ENCODE measurements at regions not wholly inside any gene's neighbourhood (a gene's known extent, or its start where the extent isn't known, plus 50 kb on each side); places are given as distances from the start of the nearest gene placed in this dataset.
"Not testable (repeated sequence)": the region's sequence is repeated elsewhere in the genome, so short reads cannot be mapped to it uniquely, and the experiment has no call there.

DNA sequence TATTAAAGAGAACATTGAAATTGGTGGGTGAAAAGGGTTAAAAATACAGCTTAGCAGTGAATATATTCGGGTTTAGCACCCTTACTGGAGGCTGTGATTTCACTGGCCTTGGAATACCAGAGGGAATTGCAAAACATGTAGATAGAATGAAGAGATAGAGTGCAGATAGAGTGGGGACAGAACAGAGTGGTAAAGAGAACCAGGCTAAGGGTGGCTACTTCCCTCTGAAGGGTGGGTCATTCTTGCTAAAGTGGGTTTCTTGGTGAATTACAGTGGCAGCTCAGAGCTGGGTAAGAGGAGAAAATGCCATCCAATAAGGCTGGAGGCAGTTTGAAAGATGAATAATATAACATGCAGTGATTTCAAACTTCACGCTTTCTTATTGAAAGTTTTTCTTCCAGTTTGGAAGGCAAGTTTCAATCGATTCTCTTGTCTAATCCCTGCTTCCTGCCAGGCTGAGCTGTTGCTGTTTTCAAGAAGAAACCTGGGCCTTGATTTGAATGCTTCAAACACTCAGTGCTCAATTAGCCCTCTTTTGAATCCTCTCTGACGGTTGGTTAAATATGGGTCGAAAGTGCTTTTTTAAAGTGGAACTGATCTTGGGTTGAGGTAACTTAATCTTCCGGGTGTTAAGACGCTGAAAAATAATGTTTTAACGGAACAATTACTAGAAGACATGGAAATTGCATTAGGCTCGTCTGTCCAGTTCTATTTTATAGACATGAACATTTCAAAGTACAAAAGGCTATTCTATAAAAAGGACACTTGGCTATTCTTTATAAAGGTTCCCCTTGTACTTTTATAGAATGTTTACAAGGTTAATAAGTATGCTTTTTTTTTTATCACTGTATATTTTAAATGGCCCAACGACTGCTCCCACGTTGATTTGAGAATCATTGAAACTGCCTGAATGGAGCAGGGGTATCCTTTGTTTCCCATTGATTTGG is 203.3 kb downstream of the BCAS1 start:
- peak; percentile 48 for DNase-seq (ENCODE audit: low read depth, low spot score)
- Histone ChIP-seq H3K9ac (ENCODE audit: insufficient read length, low read depth) (peak overlapping the region; percentile 36), H3K4me3 (ENCODE audit: insufficient read length, low read depth) (no peak overlapping the region), H3K36me3 (ENCODE audit: insufficient read depth, insufficient read length, low read length) (no peaks in the 10 kb centered on the region), H3K27me3 (ENCODE audit: insufficient read depth, insufficient read length) (no peaks in the 10 kb centered on the region), H3K4me1 (ENCODE audit: insufficient read depth, insufficient read length) (peaks cover 2% of the 10 kb centered on the region), H3K9me3 (ENCODE audit: insufficient read depth, low read length) (no peaks in the 10 kb centered on the region)
- TF ChIP-seq YY1 (IDR thresholded peaks at IDR 0.05; ENCODE audit: insufficient read depth, insufficient read length), result no peak
- no peak for TF ChIP-seq ZNF274 (IDR thresholded peaks at IDR 0.05; ENCODE audit: low read depth, low read length)
- TF ChIP-seq SUZ12 (IDR thresholded peaks at IDR 0.05; ENCODE audit: extremely low read depth, insufficient read depth, insufficient read length), result no peak

DNA sequence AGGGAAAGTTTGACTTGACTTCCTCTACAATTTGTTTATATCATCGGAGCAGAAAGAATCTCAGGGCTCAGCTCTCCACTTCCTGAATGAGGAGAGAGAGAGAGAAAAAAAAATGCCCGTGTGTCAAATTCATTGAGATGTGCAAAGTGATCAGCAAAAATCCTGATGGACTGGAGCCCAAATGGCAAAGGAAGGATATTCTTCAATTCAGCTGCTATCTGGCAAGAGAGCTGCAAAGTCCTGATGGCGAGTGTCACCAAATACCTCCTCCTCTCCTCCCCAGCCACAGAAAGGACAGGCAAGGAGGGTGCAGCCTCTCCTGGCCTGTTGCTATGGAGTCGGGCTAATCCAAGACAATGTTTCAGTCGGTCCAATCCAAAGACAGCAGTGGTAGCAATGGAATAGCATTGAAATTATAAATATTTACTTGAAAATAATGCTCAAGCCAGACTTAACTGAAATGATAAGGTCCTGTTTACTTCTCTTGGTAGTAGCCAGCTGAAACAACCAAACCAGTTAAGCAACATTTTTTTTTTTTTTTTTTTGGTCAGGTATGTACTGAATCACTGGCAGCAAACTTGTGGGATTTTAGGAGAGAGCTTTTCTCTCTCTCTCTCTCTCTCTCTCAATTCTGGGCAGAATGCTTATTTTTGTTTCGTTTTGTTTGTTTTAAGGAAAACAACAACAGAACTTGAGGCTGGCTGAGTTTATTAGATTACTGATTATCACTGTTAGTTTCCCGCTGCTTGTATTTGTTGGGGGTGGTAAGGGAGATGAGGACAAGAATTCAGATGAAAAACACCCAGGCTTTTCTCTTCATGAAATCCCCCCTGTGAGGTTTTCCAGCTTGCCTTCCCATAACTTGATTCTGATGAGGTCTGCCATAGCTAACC is 204.2 kb downstream of the BCAS1 start:
- Histone ChIP-seq H3K36me3 (ENCODE audit: insufficient read depth, insufficient read length, low read length) (no peaks in the 10 kb centered on the region), H3K27me3 (ENCODE audit: insufficient read depth, insufficient read length) (no peaks in the 10 kb centered on the region), H3K4me1 (ENCODE audit: insufficient read depth, insufficient read length) (peaks cover 2% of the 10 kb centered on the region), H3K4me3 (ENCODE audit: insufficient read length, low read depth) (no peak overlapping the region), H3K9ac (ENCODE audit: insufficient read length, low read depth) (peak overlapping the region; percentile 39), H3K9me3 (ENCODE audit: insufficient read depth, low read length) (no peaks in the 10 kb centered on the region)
- peak; percentile 63 for DNase-seq (ENCODE audit: low read depth, low spot score)
- TF ChIP-seq SUZ12 (IDR thresholded peaks at IDR 0.05; ENCODE audit: extremely low read depth, insufficient read depth, insufficient read length) (no peak), ZNF274 (IDR thresholded peaks at IDR 0.05; ENCODE audit: low read depth, low read length) (no peak), YY1 (IDR thresholded peaks at IDR 0.05; ENCODE audit: insufficient read depth, insufficient read length) (no peak)

DNA sequence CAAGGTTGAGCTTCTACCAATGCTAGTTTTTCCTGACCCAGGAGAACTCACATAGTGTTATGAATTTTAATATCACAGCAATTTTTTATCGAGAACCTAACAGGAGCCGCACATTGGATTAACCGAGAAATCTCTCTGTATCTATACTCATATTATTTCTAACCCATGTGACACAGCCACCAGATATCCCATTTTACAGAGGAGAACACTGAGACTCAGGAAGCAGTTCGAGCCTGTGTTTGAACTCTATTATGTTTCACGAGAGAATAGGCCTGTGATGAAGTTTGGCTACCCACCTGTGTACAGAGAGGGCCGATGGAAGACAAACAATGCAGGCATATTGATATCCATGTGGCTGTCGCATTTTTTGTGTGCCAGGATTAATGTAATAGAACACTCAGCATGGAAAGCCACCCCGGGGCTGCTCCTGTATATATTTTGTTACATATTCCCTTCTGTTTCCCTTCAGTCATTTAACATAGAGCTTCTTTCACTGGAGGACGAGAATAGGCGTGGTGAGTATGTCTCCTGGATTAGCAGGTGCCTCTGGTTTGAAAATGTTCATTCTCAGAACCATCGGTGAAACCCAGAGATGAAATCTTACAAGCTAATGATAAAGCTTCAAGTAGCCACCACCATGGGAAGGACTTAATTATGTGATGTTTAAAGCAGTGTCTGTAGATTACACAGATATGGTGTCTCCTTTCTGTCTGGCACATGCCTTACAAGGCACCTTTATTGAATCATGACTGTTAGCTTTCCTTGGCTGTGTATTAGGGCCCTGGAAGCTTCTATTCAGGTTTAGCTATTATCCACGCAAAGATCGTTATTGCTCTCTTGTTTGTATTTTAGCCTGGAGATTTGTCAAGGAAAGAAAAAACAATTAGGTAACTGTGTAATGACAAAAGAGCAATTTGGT is 205.4 kb downstream of the BCAS1 start:
- not testable (repeated sequence) for H3K27me3 ChIP-seq (ENCODE audit: insufficient read depth, insufficient read length); H3K4me1 ChIP-seq (ENCODE audit: insufficient read depth, insufficient read length); H3K36me3 ChIP-seq (ENCODE audit: insufficient read depth, insufficient read length, low read length); H3K4me3 ChIP-seq (ENCODE audit: insufficient read length, low read depth); H3K9me3 ChIP-seq (ENCODE audit: insufficient read depth, low read length); DNase-seq (ENCODE audit: low read depth, low spot score)
- H3K9ac ChIP-seq (ENCODE audit: insufficient read length, low read depth), result peak overlapping the region; percentile 57

GRCh38 chr20:53863923-53864641 is 206.3 kb downstream of the BCAS1 start:
- not testable (repeated sequence) for DNase-seq (ENCODE audit: low read depth, low spot score); H3K9me3 ChIP-seq (ENCODE audit: insufficient read depth, low read length); H3K36me3 ChIP-seq (ENCODE audit: insufficient read depth, insufficient read length, low read length); H3K9ac ChIP-seq (ENCODE audit: insufficient read length, low read depth); H3K4me1 ChIP-seq (ENCODE audit: insufficient read depth, insufficient read length); H3K27me3 ChIP-seq (ENCODE audit: insufficient read depth, insufficient read length); H3K4me3 ChIP-seq (ENCODE audit: insufficient read length, low read depth)

GRCh38 chr20:53863535-53863922 is 206.9 kb downstream of the BCAS1 start:
- H3K36me3 ChIP-seq (ENCODE audit: insufficient read depth, insufficient read length, low read length); H3K27me3 ChIP-seq (ENCODE audit: insufficient read depth, insufficient read length); H3K4me3 ChIP-seq (ENCODE audit: insufficient read length, low read depth); DNase-seq (ENCODE audit: low read depth, low spot score); H3K4me1 ChIP-seq (ENCODE audit: insufficient read depth, insufficient read length); H3K9me3 ChIP-seq (ENCODE audit: insufficient read depth, low read length); H3K9ac ChIP-seq (ENCODE audit: insufficient read length, low read depth): not testable (repeated sequence)

- H3K27me3 ChIP-seq (ENCODE audit: insufficient read depth, insufficient read length); H3K9me3 ChIP-seq (ENCODE audit: insufficient read depth, low read length); H3K9ac ChIP-seq (ENCODE audit: insufficient read length, low read depth); H3K4me3 ChIP-seq (ENCODE audit: insufficient read length, low read depth); H3K4me1 ChIP-seq (ENCODE audit: insufficient read depth, insufficient read length); H3K36me3 ChIP-seq (ENCODE audit: insufficient read depth, insufficient read length, low read length); DNase-seq (ENCODE audit: low read depth, low spot score): not testable (repeated sequence)
Observed at GRCh38 chr20:53863039-53863438, 207.4 kb downstream of the BCAS1 start.

DNA sequence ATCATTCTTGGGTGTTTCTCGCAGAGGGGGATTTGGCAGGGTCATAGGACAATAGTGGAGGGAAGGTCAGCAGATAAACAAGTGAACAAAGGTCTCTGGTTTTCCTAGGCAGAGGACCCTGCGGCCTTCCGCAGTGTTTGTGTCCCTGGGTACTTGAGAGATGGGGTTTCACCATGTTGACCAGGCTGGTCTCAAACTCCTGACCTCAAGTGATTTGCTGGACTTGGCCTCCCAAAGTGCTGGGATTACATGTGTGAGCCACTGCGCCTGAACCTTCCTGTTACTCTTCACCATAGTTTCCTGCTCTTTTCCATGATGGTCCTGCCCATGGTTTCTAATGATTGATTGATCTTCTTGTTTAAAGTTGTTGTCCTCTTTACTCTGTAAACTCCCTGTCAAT is 207.9 kb downstream of the BCAS1 start:
- not testable (repeated sequence) for H3K27me3 ChIP-seq (ENCODE audit: insufficient read depth, insufficient read length); H3K9ac ChIP-seq (ENCODE audit: insufficient read length, low read depth); DNase-seq (ENCODE audit: low read depth, low spot score); H3K4me1 ChIP-seq (ENCODE audit: insufficient read depth, insufficient read length); H3K9me3 ChIP-seq (ENCODE audit: insufficient read depth, low read length); H3K36me3 ChIP-seq (ENCODE audit: insufficient read depth, insufficient read length, low read length); H3K4me3 ChIP-seq (ENCODE audit: insufficient read length, low read depth)

DNA sequence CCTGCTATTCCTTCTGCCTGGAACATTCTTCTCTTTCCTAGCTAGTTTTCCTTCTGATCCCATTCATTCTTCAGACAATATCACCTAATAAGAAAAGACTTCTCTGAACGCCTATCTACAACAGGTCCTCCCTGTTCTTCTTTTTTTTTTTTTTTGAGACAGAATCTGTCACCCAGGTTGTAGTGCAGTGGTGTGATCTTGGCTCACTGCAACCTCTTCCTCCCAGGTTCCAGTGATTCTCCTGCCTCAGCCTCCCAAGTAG is 208.3 kb downstream of the BCAS1 start:
- not testable (repeated sequence) for H3K4me3 ChIP-seq (ENCODE audit: insufficient read length, low read depth); H3K9ac ChIP-seq (ENCODE audit: insufficient read length, low read depth); H3K9me3 ChIP-seq (ENCODE audit: insufficient read depth, low read length); DNase-seq (ENCODE audit: low read depth, low spot score); H3K4me1 ChIP-seq (ENCODE audit: insufficient read depth, insufficient read length); H3K36me3 ChIP-seq (ENCODE audit: insufficient read depth, insufficient read length, low read length); H3K27me3 ChIP-seq (ENCODE audit: insufficient read depth, insufficient read length)
